Memory B cell (primary cell): ENCODE measurements at regions not wholly inside any gene's neighbourhood (a gene's known extent, or its start where the extent isn't known, plus 50 kb on each side); places are given as distances from the start of the nearest gene placed in this dataset.
"Not testable (repeated sequence)": the region's sequence is repeated elsewhere in the genome, so short reads cannot be mapped to it uniquely, and the experiment has no call there.

Experiments used
- ATAC-seq: fragments of 150-1000 bp; cut with Tn5 transposase; 2 replicates; pipeline ENCODE4 v1.10.0; 2021; ENCODE audit warnings: low read depth, mild to moderate bottlenecking, moderate library complexity
- DNase-seq, 2 donors: peaks; one replicate each; pipeline ENCODE4 v3.0.0; 2022; ENCODE audit warnings: low spot score in 2 of 2
- H3K27ac Mint-ChIP-seq: one replicate; pipeline ENCODE4 v1.8.0; 2022; ENCODE audit warnings: mild to moderate bottlenecking, moderate library complexity, mixed read lengths
- H3K27me3 Mint-ChIP-seq: one replicate; pipeline ENCODE4 v1.8.0; 2022; ENCODE audit warnings: mixed read lengths
- H3K36me3 Mint-ChIP-seq: one replicate; pipeline ENCODE4 v1.8.0; 2022; ENCODE audit warnings: mild to moderate bottlenecking, mixed read lengths
- H3K4me1 Mint-ChIP-seq: one replicate; pipeline ENCODE4 v1.8.0; 2022; ENCODE audit warnings: mixed read lengths
- H3K4me3 Mint-ChIP-seq: one replicate; pipeline ENCODE4 v1.8.0; 2022; ENCODE audit warnings: mild to moderate bottlenecking, moderate library complexity, mixed read lengths
- H3K9me3 Mint-ChIP-seq: one replicate; pipeline ENCODE4 v1.8.0; 2022; ENCODE audit warnings: mixed read lengths

GRCh38 chr1:103953386-103953785 lies 203.7 kb downstream of the AMY1C start:
- H3K9me3 Mint-ChIP-seq: no peaks in the 10 kb centered on the region
- no peaks in the 10 kb centered on the region for H3K27me3 Mint-ChIP-seq
- H3K36me3 Mint-ChIP-seq: no peaks in the 10 kb centered on the region
- ATAC-seq (no peak), DNase-seq (no peak)
- H3K4me3 Mint-ChIP-seq: no peak overlapping the region
- peaks cover 1% of the 10 kb centered on the region for H3K4me1 Mint-ChIP-seq
- no peak overlapping the region for H3K27ac Mint-ChIP-seq

GRCh38 chr1:103958699-103959098 lies 209.0 kb downstream of the AMY1C start:
- Mint-ChIP-seq H3K4me3 (peak overlapping the region; percentile 22), H3K9me3 (no peaks in the 10 kb centered on the region), H3K27ac (no peak overlapping the region), H3K4me1 (peaks cover 7% of the 10 kb centered on the region), H3K36me3 (no peaks in the 10 kb centered on the region), H3K27me3 (no peaks in the 10 kb centered on the region)
- DNase-seq (no peak), ATAC-seq (peak; percentile 78)

GRCh38 chr1:103959565-103959964 lies 209.9 kb downstream of the AMY1C start:
- Mint-ChIP-seq H3K9me3 (no peaks in the 10 kb centered on the region), H3K27me3 (no peaks in the 10 kb centered on the region), H3K27ac (no peak overlapping the region), H3K36me3 (no peaks in the 10 kb centered on the region), H3K4me3 (no peak overlapping the region), H3K4me1 (peaks cover 7% of the 10 kb centered on the region)
- ATAC-seq (no peak), DNase-seq (no peak)

DNA sequence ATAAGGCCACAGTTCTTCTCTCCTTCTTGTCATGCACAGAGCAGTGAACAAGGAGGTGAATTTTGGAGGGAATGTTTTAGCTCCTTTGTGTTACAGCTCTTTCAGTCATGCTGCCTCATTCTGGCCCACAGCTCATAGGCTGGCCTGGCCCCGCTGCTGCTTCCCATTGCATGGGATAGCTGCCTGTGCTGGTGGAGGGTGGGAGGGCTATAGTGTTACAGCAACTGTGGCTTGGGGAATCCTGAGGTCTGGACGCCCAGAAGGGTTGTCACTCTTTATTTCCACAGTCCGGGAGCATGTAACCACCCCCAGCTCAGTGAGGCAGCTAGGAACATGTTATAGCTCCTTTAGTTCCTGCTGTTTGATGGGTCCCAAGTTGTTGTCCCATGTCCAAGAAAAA lies 210.3 kb downstream of the AMY1C start:
- Mint-ChIP-seq H3K27me3 (no peaks in the 10 kb centered on the region), H3K36me3 (no peaks in the 10 kb centered on the region), H3K27ac (no peak overlapping the region), H3K4me1 (peaks cover 7% of the 10 kb centered on the region), H3K9me3 (no peaks in the 10 kb centered on the region), H3K4me3 (no peak overlapping the region)
- ATAC-seq (no peak), DNase-seq (no peak)

DNA sequence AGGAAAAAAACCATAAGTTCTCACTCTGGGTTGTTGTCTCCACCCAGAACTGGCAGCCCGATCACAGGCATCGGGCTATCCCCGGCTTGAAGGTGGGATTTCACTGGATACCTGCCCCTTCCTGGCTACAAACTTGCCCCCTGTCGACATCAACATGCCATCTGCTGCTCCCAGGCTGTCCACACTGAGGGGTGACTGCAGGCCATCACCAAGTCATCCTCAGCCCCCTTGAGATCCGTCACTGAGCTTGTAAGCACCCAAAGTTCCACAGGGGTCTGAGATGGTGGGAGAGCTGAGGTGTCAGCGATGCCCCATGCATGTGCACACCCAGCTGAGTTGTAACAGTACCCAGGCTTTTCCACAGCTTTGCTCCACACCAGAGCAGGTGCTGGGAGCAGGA lies 211.0 kb downstream of the AMY1C start:
- peaks cover 7% of the 10 kb centered on the region for H3K4me1 Mint-ChIP-seq
- H3K27me3 Mint-ChIP-seq: no peaks in the 10 kb centered on the region
- no peak overlapping the region for H3K27ac Mint-ChIP-seq
- no peaks in the 10 kb centered on the region for H3K9me3 Mint-ChIP-seq
- no peaks in the 10 kb centered on the region for H3K36me3 Mint-ChIP-seq
- no peak for DNase-seq
- no peak for ATAC-seq
- no peak overlapping the region for H3K4me3 Mint-ChIP-seq

DNA sequence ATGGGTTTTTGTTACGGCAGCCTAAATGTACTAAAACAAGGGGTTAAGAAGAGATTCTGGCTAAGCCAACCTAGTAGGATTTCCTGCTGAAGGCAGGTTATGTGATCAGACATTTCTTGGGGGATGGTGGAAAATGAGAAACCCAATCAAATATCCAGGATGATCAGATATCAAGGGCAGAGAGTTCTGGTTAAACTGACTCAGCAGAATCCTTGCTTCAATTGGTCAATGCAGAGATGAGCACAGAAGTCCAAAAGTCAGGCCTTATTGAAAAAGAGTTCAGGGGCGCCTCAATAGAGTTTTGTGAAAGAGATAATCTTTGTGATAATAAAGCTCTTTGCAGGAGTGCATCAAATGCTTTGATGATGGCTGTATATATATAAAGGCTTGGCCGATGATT lies 237.1 kb downstream of the AMY1C start:
- DNase-seq: no peak
- H3K36me3 Mint-ChIP-seq: no peaks in the 10 kb centered on the region
- H3K4me1 Mint-ChIP-seq: no peaks in the 10 kb centered on the region
- H3K4me3 Mint-ChIP-seq: no peak overlapping the region
- peaks cover 1% of the 10 kb centered on the region for H3K27me3 Mint-ChIP-seq
- no peaks in the 10 kb centered on the region for H3K9me3 Mint-ChIP-seq
- no peak overlapping the region for H3K27ac Mint-ChIP-seq
- no peak for ATAC-seq

DNA sequence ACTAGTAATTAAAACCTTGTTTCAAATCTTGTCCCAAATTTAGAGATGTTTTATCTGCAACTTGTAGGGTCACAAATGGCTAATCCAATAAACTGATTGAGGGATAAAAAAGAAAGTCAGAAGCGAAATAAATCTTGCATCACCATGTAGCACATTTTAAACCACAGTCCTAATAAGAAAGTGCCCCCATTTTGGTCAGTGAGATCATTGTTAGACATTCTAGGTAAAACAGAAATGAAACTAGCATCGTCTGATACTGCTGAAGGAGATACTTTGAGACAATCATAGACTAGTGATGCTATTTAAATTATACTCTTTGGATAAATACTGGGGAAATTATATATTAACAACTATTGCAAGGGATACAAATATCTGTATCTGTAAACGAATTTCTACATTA lies 247.9 kb downstream of the AMY1C start:
- Mint-ChIP-seq H3K27me3 (no peaks in the 10 kb centered on the region), H3K4me3 (no peak overlapping the region), H3K9me3 (no peaks in the 10 kb centered on the region), H3K4me1 (no peaks in the 10 kb centered on the region), H3K36me3 (no peaks in the 10 kb centered on the region), H3K27ac (no peak overlapping the region)
- DNase-seq (no peak), ATAC-seq (no peak)

DNA sequence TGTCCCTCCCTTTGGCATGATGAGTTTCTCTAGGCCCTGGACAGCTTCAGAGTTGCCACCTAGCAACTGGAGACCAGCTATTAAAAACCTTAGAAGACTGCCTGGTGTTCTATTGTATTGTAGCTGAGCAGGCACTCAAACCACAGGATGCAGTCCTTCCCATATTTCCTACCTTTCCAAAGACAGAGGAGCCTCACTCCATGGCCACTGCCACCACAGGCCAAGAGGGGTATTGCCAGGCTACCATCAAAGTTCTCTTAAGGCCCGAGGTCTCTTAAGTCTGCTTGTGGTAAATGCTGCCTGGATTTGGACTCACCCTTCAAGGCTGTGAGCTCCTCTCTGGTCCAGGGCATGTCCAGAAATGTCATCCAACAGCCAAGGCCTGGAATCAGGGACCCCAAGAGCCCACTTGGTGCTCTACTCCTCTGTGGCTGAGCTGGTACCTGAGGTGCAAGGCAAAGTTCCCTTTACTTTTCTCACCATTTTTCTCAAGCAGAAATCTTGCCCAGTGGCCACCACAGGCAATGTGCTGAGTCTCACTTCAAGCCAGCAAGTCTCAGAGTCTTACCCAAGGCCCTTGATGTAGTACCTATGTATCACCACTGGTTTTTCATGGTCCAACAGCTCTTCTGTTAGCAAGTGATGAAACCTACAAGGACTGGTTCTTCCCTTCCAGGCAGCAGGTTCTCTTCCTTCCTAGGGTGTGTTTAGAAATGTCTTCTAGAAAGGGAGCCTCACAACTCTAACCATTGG lies 269.4 kb downstream of the AMY1C start:
- Mint-ChIP-seq H3K27ac (no peak overlapping the region), H3K4me3 (no peak overlapping the region), H3K9me3 (no peaks in the 10 kb centered on the region), H3K27me3 (peaks cover 2% of the 10 kb centered on the region), H3K4me1 (no peaks in the 10 kb centered on the region), H3K36me3 (peaks cover 2% of the 10 kb centered on the region)
- DNase-seq (no peak), ATAC-seq (no peak)

DNA sequence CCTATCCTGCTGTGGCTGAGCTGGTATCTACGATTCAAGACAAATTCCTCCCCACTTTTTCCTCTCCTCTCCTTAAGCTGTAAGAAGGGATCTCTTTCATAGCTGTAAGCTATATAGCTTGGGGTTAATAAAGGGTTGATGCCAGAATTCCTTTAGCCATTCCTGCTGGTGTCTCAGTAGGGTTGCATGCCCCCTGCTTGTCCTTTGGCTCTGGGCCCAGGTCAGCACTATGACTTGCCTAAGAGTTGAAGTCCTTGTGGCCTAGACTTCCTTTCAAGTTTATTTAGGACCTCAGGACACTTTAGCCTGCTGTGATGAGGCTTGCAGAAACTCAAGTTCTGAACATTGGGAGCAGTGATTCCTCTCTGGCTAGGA lies 270.0 kb downstream of the AMY1C start:
- no peaks in the 10 kb centered on the region for H3K4me1 Mint-ChIP-seq
- ATAC-seq: no peak
- no peak for DNase-seq
- peaks cover 2% of the 10 kb centered on the region for H3K27me3 Mint-ChIP-seq
- no peaks in the 10 kb centered on the region for H3K9me3 Mint-ChIP-seq
- peaks cover 2% of the 10 kb centered on the region for H3K36me3 Mint-ChIP-seq
- H3K27ac Mint-ChIP-seq: no peak overlapping the region
- no peak overlapping the region for H3K4me3 Mint-ChIP-seq

DNA sequence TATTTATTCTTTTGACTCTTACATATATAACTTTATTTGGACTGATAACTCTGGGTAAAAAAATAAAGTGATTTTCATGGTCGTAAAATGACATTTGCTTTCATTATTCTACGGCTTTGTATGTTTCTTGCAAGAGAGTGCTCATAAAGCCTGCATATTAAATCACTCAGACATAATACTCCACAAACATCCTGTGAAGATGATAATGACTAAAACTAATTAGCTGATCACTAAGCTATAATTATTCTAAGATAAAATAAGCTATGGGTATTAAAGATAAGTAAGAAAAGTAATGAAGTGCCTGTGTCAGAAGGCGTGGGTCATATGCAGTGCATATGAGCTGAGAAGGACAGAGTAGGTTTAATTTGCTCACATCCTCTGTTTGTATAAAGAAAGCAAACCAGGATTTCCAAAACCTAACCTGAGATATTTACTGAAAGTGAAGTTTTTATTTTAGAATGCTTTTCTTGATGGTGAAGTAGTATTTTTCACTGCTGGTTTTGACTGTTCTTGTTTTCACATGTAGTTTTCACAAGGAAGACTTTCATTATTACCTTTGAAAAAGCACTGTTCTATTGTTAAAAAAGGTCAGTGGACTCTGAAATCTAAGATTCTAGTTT lies 278.8 kb downstream of the AMY1C start:
- no peak overlapping the region for H3K27ac Mint-ChIP-seq
- no peak for ATAC-seq
- H3K9me3 Mint-ChIP-seq: no peaks in the 10 kb centered on the region
- H3K27me3 Mint-ChIP-seq: no peaks in the 10 kb centered on the region
- no peaks in the 10 kb centered on the region for H3K36me3 Mint-ChIP-seq
- H3K4me3 Mint-ChIP-seq: no peak overlapping the region
- no peak for DNase-seq
- H3K4me1 Mint-ChIP-seq: no peaks in the 10 kb centered on the region

GRCh38 chr1:104029456-104029970 lies 279.8 kb downstream of the AMY1C start:
- Mint-ChIP-seq H3K4me3 (no peak overlapping the region), H3K36me3 (no peaks in the 10 kb centered on the region), H3K27me3 (no peaks in the 10 kb centered on the region), H3K9me3 (no peaks in the 10 kb centered on the region), H3K4me1 (no peaks in the 10 kb centered on the region), H3K27ac (no peak overlapping the region)
- no peak for DNase-seq
- ATAC-seq: no peak

DNA sequence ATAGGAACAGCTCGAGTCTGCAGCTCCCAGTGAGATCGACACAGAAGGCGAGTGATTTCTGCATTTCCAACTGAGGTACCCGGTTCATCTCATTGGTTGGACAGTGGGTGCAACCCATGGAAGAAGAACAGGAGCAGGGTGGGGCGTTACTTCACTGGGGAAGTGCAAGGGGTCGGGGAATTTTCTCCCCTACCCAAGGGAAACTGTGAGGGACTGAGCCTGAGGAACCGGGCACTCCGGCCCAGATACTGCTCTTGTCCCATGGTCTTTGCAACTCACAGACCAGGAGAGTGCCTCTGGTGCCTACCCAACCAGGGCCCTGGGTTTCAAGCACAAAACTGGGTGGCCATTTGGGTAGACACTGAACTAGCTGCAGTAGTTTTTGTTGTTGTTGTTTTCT lies 307.1 kb downstream of the AMY1C start:
- DNase-seq (no peak), ATAC-seq (no peak)
- no peak overlapping the region for H3K27ac Mint-ChIP-seq
- no peak overlapping the region for H3K4me3 Mint-ChIP-seq
- no peaks in the 10 kb centered on the region for H3K27me3 Mint-ChIP-seq
- H3K36me3 Mint-ChIP-seq: no peaks in the 10 kb centered on the region
- H3K4me1 Mint-ChIP-seq: peaks cover 11% of the 10 kb centered on the region
- peaks cover 3% of the 10 kb centered on the region for H3K9me3 Mint-ChIP-seq

DNA sequence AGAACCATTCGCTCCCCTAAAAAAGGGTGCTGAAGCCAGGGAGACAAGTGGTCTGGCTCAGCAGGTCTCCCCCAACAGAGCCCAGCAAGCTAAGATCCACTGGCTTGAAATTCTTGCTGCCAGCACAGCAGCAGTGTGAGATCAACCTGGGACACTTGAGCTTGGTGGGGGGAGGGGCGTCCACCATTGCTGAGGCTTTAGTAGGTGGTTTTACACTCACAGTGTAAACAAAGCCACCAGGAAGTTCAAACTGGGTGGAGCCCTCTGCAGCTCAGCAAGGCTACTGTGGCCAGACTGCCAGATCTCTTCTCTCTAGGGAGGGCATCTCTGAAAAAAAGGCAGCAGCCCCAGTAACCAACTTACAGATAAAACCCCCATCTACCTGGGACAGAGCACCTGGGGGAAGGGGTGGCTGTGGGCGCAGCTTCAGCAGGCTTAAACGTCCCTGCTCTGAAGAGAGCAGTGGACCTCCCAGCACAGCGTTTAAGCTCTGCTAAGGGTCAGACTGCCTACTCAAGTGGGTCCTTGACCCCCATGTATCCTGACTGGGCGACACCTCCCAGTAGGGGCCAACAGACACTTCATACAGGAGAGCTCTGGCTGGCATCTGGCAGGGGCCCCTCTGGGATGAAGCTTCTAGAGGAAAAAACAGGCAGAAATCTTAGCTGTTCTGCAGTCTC lies 307.7 kb downstream of the AMY1C start:
- not testable (repeated sequence) for H3K4me3 Mint-ChIP-seq, H3K27ac Mint-ChIP-seq, H3K36me3 Mint-ChIP-seq, H3K27me3 Mint-ChIP-seq, H3K9me3 Mint-ChIP-seq
- ATAC-seq: peak; percentile 50
- DNase-seq: peak in 1 of 2 donors; percentile 38
- peaks cover 11% of the 10 kb centered on the region for H3K4me1 Mint-ChIP-seq

GRCh38 chr1:104061637-104062036 lies 311.9 kb downstream of the AMY1C start:
- not testable (repeated sequence) for DNase-seq, H3K4me1 Mint-ChIP-seq, H3K9me3 Mint-ChIP-seq, H3K27me3 Mint-ChIP-seq, H3K4me3 Mint-ChIP-seq, ATAC-seq, H3K27ac Mint-ChIP-seq, H3K36me3 Mint-ChIP-seq
